SK-N-SH (cell line): ENCODE measurements at regions not wholly inside any gene's neighbourhood (a gene's known extent, or its start where the extent isn't known, plus 50 kb on each side); places are given as distances from the start of the nearest gene placed in this dataset.

ENCODE experiments used
- CTCF ChIA-PET: fragments of 300-600, 350-600 bp; formaldehyde crosslinking; extraction: SDS; loops from one replicate; lab custom pipeline; 2021; lab: Yijun Ruan, JAX
- POLR2A ChIA-PET: fragments of 350-600 bp; sonication (Branson Sonifier 250); formaldehyde crosslinking; extraction: SDS; loops from one replicate; lab custom pipeline; 2020; ENCODE audit warnings: antibody characterized with exemption, inconsistent platforms; lab: Yijun Ruan, JAX
- DNase-seq: peaks from one replicate; pipeline ENCODE4 v3.0.0; 2012
- H2AFZ ChIP-seq: fragments of 200-600 bp; sonication (generic); 2 replicates; pipeline ENCODE4 v1.8.1; 2016; ENCODE audit warnings: antibody characterized with exemption, mild to moderate bottlenecking, low read depth
- H3F3A ChIP-seq: fragments of 200-600 bp; sonication (generic); replicated peaks from 2 replicates; pipeline ENCODE3; 2016; ENCODE audit warnings: antibody characterized with exemption, mild to moderate bottlenecking; ENCODE audit not compliant: insufficient read depth
- H3K27ac ChIP-seq, 2 experiments: fragments of 200-500 bp in 1 of 2; fragments of 200-600 bp in 1 of 2; sonication (Bioruptor generic) in 1 of 2; sonication (generic), shearing (Covaris generic) in 1 of 2; 2 replicates each; pipeline versions ENCODE4 v1.5.1 to v1.6.1; 2014 to 2016; ENCODE audit warnings: low read depth in 2 of 2, inconsistent platforms in 1 of 2, low read length in 1 of 2, mild to moderate bottlenecking in 1 of 2, mixed read lengths in 1 of 2
- H3K27me3 ChIP-seq: fragments of 200-600 bp; sonication (generic), shearing (Covaris generic); 2 replicates; pipeline ENCODE4 v1.6.1; 2016; ENCODE audit warnings: mixed run types; ENCODE audit not compliant: insufficient read depth
- H3K36me3 ChIP-seq, 2 experiments: fragments of 200-500 bp in 1 of 2; fragments of 200-600 bp in 1 of 2; sonication (Bioruptor generic) in 1 of 2; sonication (generic) in 1 of 2; replicated peaks in 1 of 2; 2 replicates each; pipeline versions ENCODE3 to v1.5.1; 2014 to 2016; ENCODE audit warnings: low read length in 1 of 2, mild to moderate bottlenecking in 1 of 2; ENCODE audit not compliant: insufficient read depth in 2 of 2, control insufficient read depth in 1 of 2
- H3K4me1 ChIP-seq, 2 experiments: fragments of 200-500 bp in 1 of 2; fragments of 200-600 bp in 1 of 2; sonication (Bioruptor generic) in 1 of 2; sonication (generic), shearing (Covaris generic) in 1 of 2; 2 replicates each; pipeline versions ENCODE4 v1.5.1 to v1.6.1; 2014 to 2016; ENCODE audit warnings: low read depth in 1 of 2, low read length in 1 of 2, mixed run types in 1 of 2; ENCODE audit not compliant: insufficient read depth in 2 of 2, control insufficient read depth in 1 of 2
- H3K4me2 ChIP-seq: fragments of 200-600 bp; sonication (generic), shearing (Covaris generic); 2 replicates; pipeline ENCODE4 v1.6.1; 2017; ENCODE audit warnings: mixed run types
- H3K4me3 ChIP-seq, 2 experiments: fragments of 200-500 bp in 1 of 2; fragments of 200-600 bp in 1 of 2; sonication (Bioruptor generic) in 1 of 2; sonication (generic), shearing (Covaris generic) in 1 of 2; 2 replicates each; pipeline versions ENCODE4 v1.5.1 to v1.8.1; 2014 to 2016; ENCODE audit warnings: low read depth in 2 of 2, inconsistent platforms in 1 of 2, low read length in 1 of 2, mild to moderate bottlenecking in 1 of 2, mixed read lengths in 1 of 2, moderate library complexity in 1 of 2
- H3K79me2 ChIP-seq: fragments of 200-600 bp; sonication (generic); 2 replicates; pipeline ENCODE4 v1.8.1; 2017; ENCODE audit warnings: mild to moderate bottlenecking; ENCODE audit not compliant: insufficient read depth
- H3K9ac ChIP-seq: fragments of 200-600 bp; sonication (generic); 2 replicates; pipeline ENCODE4 v1.6.1; 2017; ENCODE audit warnings: mixed run types
- H3K9me2 ChIP-seq: fragments of 200-600 bp; sonication (generic); 2 replicates; pipeline ENCODE4 v1.6.1; 2017; ENCODE audit warnings: mixed run types
- H3K9me3 ChIP-seq: fragments of 200-600 bp; sonication (generic); 2 replicates; pipeline ENCODE4 v1.6.1; 2017; ENCODE audit warnings: mixed run types, mild to moderate bottlenecking, moderate library complexity
- H4K20me1 ChIP-seq: fragments of 200-600 bp; sonication (generic); 2 replicates; pipeline ENCODE4 v1.6.1; 2017; ENCODE audit warnings: mild to moderate bottlenecking, mixed run types; ENCODE audit not compliant: insufficient read depth
- EP300 ChIP-seq, 2 experiments: IDR thresholded peaks; 2 replicates each; pipeline versions ENCODE4 v1.4.0 to v1.6.1; 2012; ENCODE audit warnings: borderline replicate concordance in 1 of 2, low read depth in 1 of 2, low read length in 1 of 2
- FOSL2 ChIP-seq: IDR thresholded peaks from 2 replicates; pipeline ENCODE4 v1.4.0; 2012; ENCODE audit warnings: low read depth, mild to moderate bottlenecking, moderate library complexity, borderline replicate concordance
- FOXM1 ChIP-seq: IDR thresholded peaks from 2 replicates; pipeline ENCODE4 v1.4.0; 2012; ENCODE audit warnings: low read depth, mild to moderate bottlenecking
- JUND ChIP-seq: IDR thresholded peaks from 2 replicates; pipeline ENCODE4 v1.4.0; 2012
- MXI1 ChIP-seq: IDR thresholded peaks from 2 replicates; pipeline ENCODE4 v1.6.1; 2012; ENCODE audit warnings: mild to moderate bottlenecking, low read depth, low read length, improper control_type of control experiment
- NFIC ChIP-seq: IDR thresholded peaks from 2 replicates; pipeline ENCODE4 v1.4.0; 2012; ENCODE audit warnings: borderline replicate concordance
- PBX3 ChIP-seq: IDR thresholded peaks from 2 replicates; pipeline ENCODE4; 2012
- POLR2AphosphoS5 ChIP-seq: IDR thresholded peaks from 2 replicates; pipeline ENCODE4 v1.6.1; 2012; ENCODE audit warnings: low read depth, low read length
- RCOR1 ChIP-seq: fragments of 150-350 bp; IDR thresholded peaks from 2 replicates; pipeline ENCODE4 v1.6.1; 2017; ENCODE audit warnings: antibody characterized with exemption, low read length
- SMC3 ChIP-seq: IDR thresholded peaks from 2 replicates; pipeline ENCODE4 v1.6.1; 2012; ENCODE audit warnings: low read depth, low read length, improper control_type of control experiment
- TCF12 ChIP-seq: IDR thresholded peaks from 2 replicates; pipeline ENCODE4 v1.4.0; 2012
- TEAD4 ChIP-seq: IDR thresholded peaks from 2 replicates; pipeline ENCODE4 v1.4.0; 2012; ENCODE audit warnings: mild to moderate bottlenecking, borderline replicate concordance; ENCODE audit not compliant: insufficient read depth
- YY1 ChIP-seq: IDR thresholded peaks from 2 replicates; pipeline ENCODE4 v1.4.0; 2012; ENCODE audit warnings: low read depth, mild to moderate bottlenecking
- WGBS: methylation state at CpG from one replicate; pipeline ENCODE4 v1.1.6; 2017; ENCODE audit warnings: low lambda C conversion rate; 5-methylcytosine and 5-hydroxymethylcytosine counted together
- TF ChIP-seq, protein P1 (sequence below): IDR thresholded peaks from 2 replicates; pipeline ENCODE4 v1.6.1; 2012; ENCODE audit warnings: mild to moderate bottlenecking, low read depth, low read length, moderate library complexity
- TF ChIP-seq, protein P2 (sequence below): fragments of 150-350 bp; IDR thresholded peaks from 2 replicates; pipeline ENCODE4 v1.6.1; 2016; ENCODE audit warnings: mild to moderate bottlenecking, low read depth, low read length
- TF ChIP-seq, protein P3 (sequence below): IDR thresholded peaks from 2 replicates; pipeline ENCODE4 v1.4.0; 2012; ENCODE audit warnings: low read depth

- no peak for DNase-seq
- Histone ChIP-seq H3K4me3 (no peak overlapping the region), H3K27ac (peak overlapping the region in 1 of 2 experiments; percentile 72; a peak in 2 of 4 replicates), H3K9me2 (no peaks in the 10 kb centered on the region), H3K4me2 (0 out of 2 replicates have a peak overlapping the region, but pooled peaks have one; percentile 7), H3K27me3 (no peaks in the 10 kb centered on the region), H3K36me3 (no peaks in the 10 kb centered on the region), H3K79me2 (no peaks in the 10 kb centered on the region), H4K20me1 (no peaks in the 10 kb centered on the region), H2AFZ (no peak overlapping the region), H3F3A (peaks cover 3% of the 10 kb centered on the region), H3K4me1 (peaks cover 5 to 10% of the 10 kb centered on the region in 2 experiments; a peak in 2 of 4 replicates), H3K9ac (no peak overlapping the region), H3K9me3 (no peaks in the 10 kb centered on the region)
- ChIA-PET CTCF (no interaction called here), POLR2A (no interaction called here)
- WGBS: 60% methylated on average over 4 of the region's 4 CpGs
- TF ChIP-seq JUND (peak; percentile 33; the same call in 1 of the 2 replicates), TCF12 (peak; percentile 81), FOXM1 (0 out of 2 replicates have a peak, but pooled peaks have one; percentile 15), MXI1 (no peak), FOSL2 (peak; percentile 31; the same call in 1 of the 2 replicates), RCOR1 (no peak), PBX3 (peak; percentile 63), POLR2AphosphoS5 (no peak), EP300 (IDR thresholded peaks at IDR 0.05; ENCODE audit: borderline replicate concordance in 1 of 2, low read depth in 1 of 2, low read length in 1 of 2) (peak in 1 of 2 experiments; percentile 41; a peak in 2 of 4 replicates), TEAD4 (0 out of 2 replicates have a peak, but pooled peaks have one; percentile 14)
These were observed 1027.5 kb downstream of the CDH11 start for GRCh38 chr16:64094181-64094965.

DNA sequence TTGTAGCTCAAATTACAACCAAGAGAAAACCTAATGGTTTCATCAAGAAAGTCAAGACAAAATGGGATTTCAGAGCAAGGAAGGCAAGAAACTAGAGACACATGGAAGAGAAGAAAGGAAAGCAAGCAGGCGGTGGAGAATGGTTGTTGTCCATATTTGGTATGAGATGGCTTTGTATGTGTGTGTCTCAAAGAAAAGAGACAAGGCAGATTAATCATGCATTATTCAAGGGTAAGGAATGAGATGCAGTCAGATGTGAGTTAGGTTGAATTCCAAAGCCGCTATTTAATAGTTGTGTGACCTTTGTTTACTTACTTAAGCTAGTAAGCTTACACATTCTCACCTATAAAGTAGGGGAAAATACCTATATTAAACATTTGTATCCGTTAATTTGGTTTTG is 1029.6 kb downstream of the CDH11 start:
- no peak for DNase-seq
- H3K9me2 ChIP-seq: no peaks in the 10 kb centered on the region
- 38% methylated on average over 3 of the region's 3 CpGs for WGBS
- 0 out of 2 replicates have a peak overlapping the region, but pooled peaks have one; percentile 12 for H3K4me2 ChIP-seq
- POLR2A ChIA-PET: no interaction called here
- peaks cover 5 to 10% of the 10 kb centered on the region in 2 experiments; a peak in 2 of 4 replicates for H3K4me1 ChIP-seq
- CTCF ChIA-PET: no interaction called here
- no peaks in the 10 kb centered on the region for H3K27me3 ChIP-seq
- H3K27ac ChIP-seq: peak overlapping the region in 1 of 2 experiments; percentile 72; a peak in 3 of 4 replicates
- no peaks in the 10 kb centered on the region for H3K9me3 ChIP-seq
- 0 out of 2 replicates have a peak overlapping the region, but pooled peaks have one; percentile 16 for H3K9ac ChIP-seq
- peaks cover 3% of the 10 kb centered on the region for H3F3A ChIP-seq
- no peaks in the 10 kb centered on the region for H4K20me1 ChIP-seq
- peak overlapping the region; percentile 65; the same call in 1 of the 2 replicates for H2AFZ ChIP-seq
- no peaks in the 10 kb centered on the region for H3K36me3 ChIP-seq
- H3K4me3 ChIP-seq: no peak overlapping the region
- no peaks in the 10 kb centered on the region for H3K79me2 ChIP-seq
- TF ChIP-seq NFIC: peak; percentile 35; the same call in 1 of the 2 replicates
- TF ChIP-seq JUND: peak; percentile 82
- TF ChIP-seq, protein P1, sequence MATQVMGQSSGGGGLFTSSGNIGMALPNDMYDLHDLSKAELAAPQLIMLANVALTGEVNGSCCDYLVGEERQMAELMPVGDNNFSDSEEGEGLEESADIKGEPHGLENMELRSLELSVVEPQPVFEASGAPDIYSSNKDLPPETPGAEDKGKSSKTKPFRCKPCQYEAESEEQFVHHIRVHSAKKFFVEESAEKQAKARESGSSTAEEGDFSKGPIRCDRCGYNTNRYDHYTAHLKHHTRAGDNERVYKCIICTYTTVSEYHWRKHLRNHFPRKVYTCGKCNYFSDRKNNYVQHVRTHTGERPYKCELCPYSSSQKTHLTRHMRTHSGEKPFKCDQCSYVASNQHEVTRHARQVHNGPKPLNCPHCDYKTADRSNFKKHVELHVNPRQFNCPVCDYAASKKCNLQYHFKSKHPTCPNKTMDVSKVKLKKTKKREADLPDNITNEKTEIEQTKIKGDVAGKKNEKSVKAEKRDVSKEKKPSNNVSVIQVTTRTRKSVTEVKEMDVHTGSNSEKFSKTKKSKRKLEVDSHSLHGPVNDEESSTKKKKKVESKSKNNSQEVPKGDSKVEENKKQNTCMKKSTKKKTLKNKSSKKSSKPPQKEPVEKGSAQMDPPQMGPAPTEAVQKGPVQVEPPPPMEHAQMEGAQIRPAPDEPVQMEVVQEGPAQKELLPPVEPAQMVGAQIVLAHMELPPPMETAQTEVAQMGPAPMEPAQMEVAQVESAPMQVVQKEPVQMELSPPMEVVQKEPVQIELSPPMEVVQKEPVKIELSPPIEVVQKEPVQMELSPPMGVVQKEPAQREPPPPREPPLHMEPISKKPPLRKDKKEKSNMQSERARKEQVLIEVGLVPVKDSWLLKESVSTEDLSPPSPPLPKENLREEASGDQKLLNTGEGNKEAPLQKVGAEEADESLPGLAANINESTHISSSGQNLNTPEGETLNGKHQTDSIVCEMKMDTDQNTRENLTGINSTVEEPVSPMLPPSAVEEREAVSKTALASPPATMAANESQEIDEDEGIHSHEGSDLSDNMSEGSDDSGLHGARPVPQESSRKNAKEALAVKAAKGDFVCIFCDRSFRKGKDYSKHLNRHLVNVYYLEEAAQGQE: no peak
- no peak for TF ChIP-seq SMC3
- TF ChIP-seq, protein P2, sequence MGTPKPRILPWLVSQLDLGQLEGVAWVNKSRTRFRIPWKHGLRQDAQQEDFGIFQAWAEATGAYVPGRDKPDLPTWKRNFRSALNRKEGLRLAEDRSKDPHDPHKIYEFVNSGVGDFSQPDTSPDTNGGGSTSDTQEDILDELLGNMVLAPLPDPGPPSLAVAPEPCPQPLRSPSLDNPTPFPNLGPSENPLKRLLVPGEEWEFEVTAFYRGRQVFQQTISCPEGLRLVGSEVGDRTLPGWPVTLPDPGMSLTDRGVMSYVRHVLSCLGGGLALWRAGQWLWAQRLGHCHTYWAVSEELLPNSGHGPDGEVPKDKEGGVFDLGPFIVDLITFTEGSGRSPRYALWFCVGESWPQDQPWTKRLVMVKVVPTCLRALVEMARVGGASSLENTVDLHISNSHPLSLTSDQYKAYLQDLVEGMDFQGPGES: no peak
- TF ChIP-seq EP300 (IDR thresholded peaks at IDR 0.05; ENCODE audit: borderline replicate concordance in 1 of 2, low read depth in 1 of 2, low read length in 1 of 2): peak in 1 of 2 experiments; percentile 69; a peak in 1 of 4 replicates
- peak; percentile 57; the same call in 1 of the 2 replicates for TF ChIP-seq TEAD4
- TF ChIP-seq TCF12: peak; percentile 70
- no peak for TF ChIP-seq MXI1
- no peak for TF ChIP-seq YY1
- TF ChIP-seq PBX3: peak; percentile 87
- TF ChIP-seq, protein P3, sequence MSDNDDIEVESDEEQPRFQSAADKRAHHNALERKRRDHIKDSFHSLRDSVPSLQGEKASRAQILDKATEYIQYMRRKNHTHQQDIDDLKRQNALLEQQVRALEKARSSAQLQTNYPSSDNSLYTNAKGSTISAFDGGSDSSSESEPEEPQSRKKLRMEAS: peak; percentile 52; the same call in 1 of the 2 replicates
